HepG2 (cell line): ENCODE measurements at regions not wholly inside any gene's neighbourhood (a gene's known extent, or its start where the extent isn't known, plus 50 kb on each side); places are given as distances from the start of the nearest gene placed in this dataset.

Experiments used
- ATAC-seq: fragments of 200-7000 bp; cut with Tn5 transposase; 3 replicates; pipeline ENCODE4 v1.9.1; 2020; ENCODE audit warnings: mild to moderate bottlenecking, moderate library complexity
- BruUV-seq: library from RNA; stranded (reverse); fragments of 400-500 nt; replicated peaks from 2 replicates; lab custom pipeline; 2021; lab: Mats Ljungman, UMichigan
- CTCF ChIA-PET: fragments of 300-600 bp; formaldehyde crosslinking; extraction: SDS; loops from one replicate; lab custom pipeline; 2021; ENCODE audit warnings: low total read pairs, inconsistent platforms, low intra/inter-chr PET ratio; lab: Yijun Ruan, JAX
- POLR2A ChIA-PET: fragments of 350-600 bp; sonication (Branson Sonifier 250); formaldehyde crosslinking; loops from one replicate; lab custom pipeline; 2020; ENCODE audit warnings: antibody characterized with exemption, inconsistent platforms; lab: Yijun Ruan, JAX
- DNase-seq: peaks from one replicate; pipeline ENCODE4 v3.0.0-alpha.2; 2015; ENCODE audit warnings: low spot score
- FAIRE-seq: peaks from 3 replicates; lab custom pipeline; 2011; peaks lifted over from hg19 to GRCh38; lab: Jason Lieb, UNC
- H2AFZ ChIP-seq: one replicate; pipeline ENCODE4 v1.6.1; 2011; ENCODE audit warnings: low read length, inconsistent platforms
- H3K27ac ChIP-seq: fragments of 300-600 bp; 3 replicates; pipeline ENCODE4 v1.8.0; 2011; ENCODE audit warnings: mixed run types, mild to moderate bottlenecking, mixed read lengths, low read length, inconsistent platforms; ENCODE audit not compliant: insufficient read depth; ENCODE audit errors: extremely low read length
- H3K27me3 ChIP-seq, 2 experiments: fragments of 200-600 bp in 1 of 2; 2 replicates in 1 of 2; 3 replicates in 1 of 2; pipeline versions ENCODE4 v1.6.0 to v1.8.0; 2011; ENCODE audit warnings: low read length in 2 of 2, mild to moderate bottlenecking in 2 of 2, moderate library complexity in 2 of 2, inconsistent platforms in 1 of 2; ENCODE audit not compliant: insufficient read depth in 2 of 2, control insufficient read depth in 1 of 2
- H3K36me3 ChIP-seq, 2 experiments: fragments of 200-600 bp in 1 of 2; replicated peaks in 1 of 2; 2 replicates in 1 of 2; 3 replicates in 1 of 2; pipeline versions ENCODE4 v1.5.1 to v1.8.0; 2011; ENCODE audit warnings: low read length in 2 of 2, inconsistent platforms in 1 of 2; ENCODE audit not compliant: insufficient read depth in 2 of 2, control insufficient read depth in 1 of 2
- H3K4me1 ChIP-seq: 2 replicates; pipeline ENCODE4 v1.5.1; 2012; ENCODE audit warnings: low read length, inconsistent platforms; ENCODE audit not compliant: insufficient read depth
- H3K4me2 ChIP-seq: 2 replicates; pipeline ENCODE4 v1.6.0; 2011; ENCODE audit warnings: low read depth, low read length, inconsistent platforms
- H3K4me3 ChIP-seq, 3 experiments: fragments of 200-600 bp in 1 of 3; sonication (generic), shearing (Covaris generic) in 1 of 3; replicated peaks in 1 of 3; 2 replicates each; pipeline ENCODE4 v1.5.1; 2011 to 2016; ENCODE audit warnings: low read length in 3 of 3, inconsistent platforms in 2 of 3, low read depth in 2 of 3, mild to moderate bottlenecking in 2 of 3, control low read depth in 1 of 3, mixed read lengths in 1 of 3; ENCODE audit not compliant: insufficient read depth in 1 of 3
- H3K79me2 ChIP-seq: one replicate; pipeline ENCODE4 v1.6.1; 2011; ENCODE audit warnings: low read length, inconsistent platforms; ENCODE audit not compliant: insufficient read depth
- H3K9ac ChIP-seq: 2 replicates; pipeline ENCODE4 v1.6.0; 2011; ENCODE audit warnings: mild to moderate bottlenecking, low read depth, low read length, inconsistent platforms; ENCODE audit not compliant: insufficient read depth
- H3K9me3 ChIP-seq: 2 replicates; pipeline ENCODE4 v1.5.1; 2012; ENCODE audit warnings: mild to moderate bottlenecking, low read length
- H4K20me1 ChIP-seq: 2 replicates; pipeline ENCODE4 v1.6.0; 2011; ENCODE audit warnings: inconsistent platforms, mild to moderate bottlenecking, low read length, moderate library complexity; ENCODE audit not compliant: insufficient read depth
- NFE2 ChIP-seq: sonication (generic); formaldehyde crosslinking; IDR thresholded peaks from 2 replicates; pipeline ENCODE4 v1.4.0; 2020; ENCODE audit warnings: missing genetic modification reagents
- NR2C2 ChIP-seq: sonication (generic); formaldehyde crosslinking; IDR thresholded peaks from 2 replicates; pipeline ENCODE4 v1.4.0; 2020; ENCODE audit warnings: missing genetic modification reagents, mild to moderate bottlenecking, moderate library complexity, borderline replicate concordance
- REPIN1 ChIP-seq: sonication (generic); formaldehyde crosslinking; IDR thresholded peaks from 2 replicates; pipeline ENCODE4 v1.8.0; 2022; ENCODE audit warnings: missing genetic modification reagents, low read depth, mild to moderate bottlenecking, borderline replicate concordance
- SP5 ChIP-seq: IDR thresholded peaks from 2 replicates; pipeline ENCODE4 v1.6.1; 2016; ENCODE audit warnings: low read depth, borderline replicate concordance
- SRF ChIP-seq: IDR thresholded peaks from 2 replicates; pipeline ENCODE4 v1.6.1; 2011; ENCODE audit warnings: mild to moderate bottlenecking, low read depth, low read length, moderate library complexity
- TCF7L2 ChIP-seq: IDR thresholded peaks from 2 replicates; pipeline ENCODE4 v1.6.1; 2011; ENCODE audit warnings: mild to moderate bottlenecking, low read depth, low read length, moderate library complexity
- ZNF605 ChIP-seq: sonication (generic); formaldehyde crosslinking; IDR thresholded peaks from 2 replicates; pipeline ENCODE4 v1.8.0; 2022; ENCODE audit warnings: mild to moderate bottlenecking, missing genetic modification reagents
- ZSCAN12 ChIP-seq: sonication (generic); formaldehyde crosslinking; IDR thresholded peaks from 2 replicates; pipeline ENCODE4 v1.9.0; 2021; ENCODE audit warnings: mild to moderate bottlenecking, missing genetic modification reagents
- ZSCAN29 ChIP-seq: sonication (generic); formaldehyde crosslinking; conservative IDR thresholded peaks from 2 replicates; pipeline ENCODE4 v1.4.0; 2020; ENCODE audit warnings: mild to moderate bottlenecking, missing genetic modification reagents
- WGBS: methylation state at CpG from one replicate; pipeline ENCODE4 v1.1.6; 2017; ENCODE audit warnings: low lambda C conversion rate; 5-methylcytosine and 5-hydroxymethylcytosine counted together
- in situ Hi-C: cut with HindIII; loops from 2 replicates; pipeline ENCODE4 v1.10.0; 2017; ENCODE audit warnings: low pct_unique_long_range_greater_than_20kb; ENCODE audit not compliant: extremely low pct_ligation_motif_present
- intact Hi-C: fragments of 100-400 bp; cut with micrococcal nuclease; formaldehyde crosslinking; loops from one replicate; pipeline ENCODE4 v1.10.0; 2022; ENCODE audit not compliant: unreplicated experiment
- TF ChIP-seq, protein P1 (sequence below): sonication (generic); formaldehyde crosslinking; IDR thresholded peaks from 2 replicates; pipeline ENCODE4 v1.8.1; 2023; ENCODE audit warnings: mild to moderate bottlenecking, missing genetic modification reagents
- TF ChIP-seq, protein P2 (sequence below): sonication (generic); formaldehyde crosslinking; IDR thresholded peaks from 2 replicates; pipeline ENCODE4 v1.4.0; 2020; ENCODE audit warnings: mild to moderate bottlenecking, missing genetic modification reagents
- TF ChIP-seq, protein P3 (sequence below): sonication (generic); formaldehyde crosslinking; IDR thresholded peaks from 2 replicates; pipeline ENCODE4 v1.4.0; 2020; ENCODE audit warnings: missing genetic modification reagents
- TF ChIP-seq, protein P4 (sequence below): sonication (generic); formaldehyde crosslinking; IDR thresholded peaks from 2 replicates; pipeline ENCODE4 v1.5.0; 2020; ENCODE audit warnings: mild to moderate bottlenecking, missing genetic modification reagents
- TF ChIP-seq, protein P5 (sequence below): sonication (generic); formaldehyde crosslinking; IDR thresholded peaks from 2 replicates; pipeline ENCODE4 v1.4.0; 2020; ENCODE audit warnings: missing genetic modification reagents
- TF ChIP-seq, protein P6 (sequence below): sonication (generic); formaldehyde crosslinking; IDR thresholded peaks from 2 replicates; pipeline ENCODE4 v1.5.0; 2020; ENCODE audit warnings: mild to moderate bottlenecking, missing genetic modification reagents

DNA sequence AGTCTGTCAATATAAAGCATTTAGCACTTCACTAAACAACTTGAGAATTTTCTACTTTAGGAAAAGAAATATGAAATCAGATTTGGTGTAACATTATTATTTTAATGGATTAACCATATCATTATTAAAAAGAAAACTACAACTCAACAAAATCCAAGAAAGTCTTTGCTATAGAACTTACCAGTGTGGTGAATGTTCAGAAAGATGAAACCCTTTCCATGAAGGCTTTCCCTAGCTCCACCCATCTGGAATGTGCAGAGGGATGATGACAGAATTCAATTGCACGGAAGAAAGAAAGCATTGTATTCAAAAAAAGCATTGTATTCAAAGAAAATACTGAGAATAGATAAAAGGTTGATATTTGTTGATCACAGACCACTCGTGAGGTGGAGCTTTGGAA is 328.6 kb upstream of the NUDT12 start:
- H3K4me3 ChIP-seq: no peak overlapping the region
- H3K79me2 ChIP-seq: no peaks in the 10 kb centered on the region
- ChIA-PET CTCF (no interaction called here), POLR2A (no interaction called here)
- H3K9me3 ChIP-seq: no peaks in the 10 kb centered on the region
- WGBS: 3% methylated on average over 2 of the region's 2 CpGs
- H3K4me2 ChIP-seq: no peak overlapping the region
- H2AFZ ChIP-seq: no peak overlapping the region
- ATAC-seq (no peak), DNase-seq (no peak), FAIRE-seq (no peak)
- no peaks in the 10 kb centered on the region for H3K4me1 ChIP-seq
- no peak overlapping the region for H3K27ac ChIP-seq
- no peak overlapping the region for H3K9ac ChIP-seq
- H3K36me3 ChIP-seq: no peaks in the 10 kb centered on the region
- in situ Hi-C loops: no loop called here
- no peaks in the 10 kb centered on the region for H3K27me3 ChIP-seq
- intact Hi-C loops: no loop called here
- H4K20me1 ChIP-seq: no peaks in the 10 kb centered on the region
- BruUV-seq: no TSS peak
- TF ChIP-seq SRF (no peak), NFE2 (no peak), TCF7L2 (no peak), ZSCAN12 (CRISPR knock-in tag) (no peak), NR2C2 (CRISPR knock-in tag) (no peak), ZNF605 (no peak), SP5 (CRISPR knock-in tag) (no peak), REPIN1 (no peak), ZSCAN29 (CRISPR knock-in tag) (no peak)
- TF ChIP-seq, protein P1, sequence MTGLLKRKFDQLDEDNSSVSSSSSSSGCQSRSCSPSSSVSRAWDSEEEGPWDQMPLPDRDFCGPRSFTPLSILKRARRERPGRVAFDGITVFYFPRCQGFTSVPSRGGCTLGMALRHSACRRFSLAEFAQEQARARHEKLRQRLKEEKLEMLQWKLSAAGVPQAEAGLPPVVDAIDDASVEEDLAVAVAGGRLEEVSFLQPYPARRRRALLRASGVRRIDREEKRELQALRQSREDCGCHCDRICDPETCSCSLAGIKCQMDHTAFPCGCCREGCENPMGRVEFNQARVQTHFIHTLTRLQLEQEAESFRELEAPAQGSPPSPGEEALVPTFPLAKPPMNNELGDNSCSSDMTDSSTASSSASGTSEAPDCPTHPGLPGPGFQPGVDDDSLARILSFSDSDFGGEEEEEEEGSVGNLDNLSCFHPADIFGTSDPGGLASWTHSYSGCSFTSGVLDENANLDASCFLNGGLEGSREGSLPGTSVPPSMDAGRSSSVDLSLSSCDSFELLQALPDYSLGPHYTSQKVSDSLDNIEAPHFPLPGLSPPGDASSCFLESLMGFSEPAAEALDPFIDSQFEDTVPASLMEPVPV: no peak
- TF ChIP-seq, protein P2, sequence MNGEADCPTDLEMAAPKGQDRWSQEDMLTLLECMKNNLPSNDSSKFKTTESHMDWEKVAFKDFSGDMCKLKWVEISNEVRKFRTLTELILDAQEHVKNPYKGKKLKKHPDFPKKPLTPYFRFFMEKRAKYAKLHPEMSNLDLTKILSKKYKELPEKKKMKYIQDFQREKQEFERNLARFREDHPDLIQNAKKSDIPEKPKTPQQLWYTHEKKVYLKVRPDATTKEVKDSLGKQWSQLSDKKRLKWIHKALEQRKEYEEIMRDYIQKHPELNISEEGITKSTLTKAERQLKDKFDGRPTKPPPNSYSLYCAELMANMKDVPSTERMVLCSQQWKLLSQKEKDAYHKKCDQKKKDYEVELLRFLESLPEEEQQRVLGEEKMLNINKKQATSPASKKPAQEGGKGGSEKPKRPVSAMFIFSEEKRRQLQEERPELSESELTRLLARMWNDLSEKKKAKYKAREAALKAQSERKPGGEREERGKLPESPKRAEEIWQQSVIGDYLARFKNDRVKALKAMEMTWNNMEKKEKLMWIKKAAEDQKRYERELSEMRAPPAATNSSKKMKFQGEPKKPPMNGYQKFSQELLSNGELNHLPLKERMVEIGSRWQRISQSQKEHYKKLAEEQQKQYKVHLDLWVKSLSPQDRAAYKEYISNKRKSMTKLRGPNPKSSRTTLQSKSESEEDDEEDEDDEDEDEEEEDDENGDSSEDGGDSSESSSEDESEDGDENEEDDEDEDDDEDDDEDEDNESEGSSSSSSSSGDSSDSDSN (CRISPR knock-in tag): no peak
- TF ChIP-seq, protein P3, sequence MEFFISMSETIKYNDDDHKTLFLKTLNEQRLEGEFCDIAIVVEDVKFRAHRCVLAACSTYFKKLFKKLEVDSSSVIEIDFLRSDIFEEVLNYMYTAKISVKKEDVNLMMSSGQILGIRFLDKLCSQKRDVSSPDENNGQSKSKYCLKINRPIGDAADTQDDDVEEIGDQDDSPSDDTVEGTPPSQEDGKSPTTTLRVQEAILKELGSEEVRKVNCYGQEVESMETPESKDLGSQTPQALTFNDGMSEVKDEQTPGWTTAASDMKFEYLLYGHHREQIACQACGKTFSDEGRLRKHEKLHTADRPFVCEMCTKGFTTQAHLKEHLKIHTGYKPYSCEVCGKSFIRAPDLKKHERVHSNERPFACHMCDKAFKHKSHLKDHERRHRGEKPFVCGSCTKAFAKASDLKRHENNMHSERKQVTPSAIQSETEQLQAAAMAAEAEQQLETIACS: no peak
- TF ChIP-seq, protein P4, sequence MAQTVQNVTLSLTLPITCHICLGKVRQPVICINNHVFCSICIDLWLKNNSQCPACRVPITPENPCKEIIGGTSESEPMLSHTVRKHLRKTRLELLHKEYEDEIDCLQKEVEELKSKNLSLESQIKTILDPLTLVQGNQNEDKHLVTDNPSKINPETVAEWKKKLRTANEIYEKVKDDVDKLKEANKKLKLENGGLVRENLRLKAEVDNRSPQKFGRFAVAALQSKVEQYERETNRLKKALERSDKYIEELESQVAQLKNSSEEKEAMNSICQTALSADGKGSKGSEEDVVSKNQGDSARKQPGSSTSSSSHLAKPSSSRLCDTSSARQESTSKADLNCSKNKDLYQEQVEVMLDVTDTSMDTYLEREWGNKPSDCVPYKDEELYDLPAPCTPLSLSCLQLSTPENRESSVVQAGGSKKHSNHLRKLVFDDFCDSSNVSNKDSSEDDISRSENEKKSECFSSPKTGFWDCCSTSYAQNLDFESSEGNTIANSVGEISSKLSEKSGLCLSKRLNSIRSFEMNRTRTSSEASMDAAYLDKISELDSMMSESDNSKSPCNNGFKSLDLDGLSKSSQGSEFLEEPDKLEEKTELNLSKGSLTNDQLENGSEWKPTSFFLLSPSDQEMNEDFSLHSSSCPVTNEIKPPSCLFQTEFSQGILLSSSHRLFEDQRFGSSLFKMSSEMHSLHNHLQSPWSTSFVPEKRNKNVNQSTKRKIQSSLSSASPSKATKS (CRISPR knock-in tag): no peak
- TF ChIP-seq, protein P5, sequence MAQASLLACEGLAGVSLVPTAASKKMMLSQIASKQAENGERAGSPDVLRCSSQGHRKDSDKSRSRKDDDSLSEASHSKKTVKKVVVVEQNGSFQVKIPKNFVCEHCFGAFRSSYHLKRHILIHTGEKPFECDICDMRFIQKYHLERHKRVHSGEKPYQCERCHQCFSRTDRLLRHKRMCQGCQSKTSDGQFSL (CRISPR knock-in tag): no peak
- TF ChIP-seq, protein P6, sequence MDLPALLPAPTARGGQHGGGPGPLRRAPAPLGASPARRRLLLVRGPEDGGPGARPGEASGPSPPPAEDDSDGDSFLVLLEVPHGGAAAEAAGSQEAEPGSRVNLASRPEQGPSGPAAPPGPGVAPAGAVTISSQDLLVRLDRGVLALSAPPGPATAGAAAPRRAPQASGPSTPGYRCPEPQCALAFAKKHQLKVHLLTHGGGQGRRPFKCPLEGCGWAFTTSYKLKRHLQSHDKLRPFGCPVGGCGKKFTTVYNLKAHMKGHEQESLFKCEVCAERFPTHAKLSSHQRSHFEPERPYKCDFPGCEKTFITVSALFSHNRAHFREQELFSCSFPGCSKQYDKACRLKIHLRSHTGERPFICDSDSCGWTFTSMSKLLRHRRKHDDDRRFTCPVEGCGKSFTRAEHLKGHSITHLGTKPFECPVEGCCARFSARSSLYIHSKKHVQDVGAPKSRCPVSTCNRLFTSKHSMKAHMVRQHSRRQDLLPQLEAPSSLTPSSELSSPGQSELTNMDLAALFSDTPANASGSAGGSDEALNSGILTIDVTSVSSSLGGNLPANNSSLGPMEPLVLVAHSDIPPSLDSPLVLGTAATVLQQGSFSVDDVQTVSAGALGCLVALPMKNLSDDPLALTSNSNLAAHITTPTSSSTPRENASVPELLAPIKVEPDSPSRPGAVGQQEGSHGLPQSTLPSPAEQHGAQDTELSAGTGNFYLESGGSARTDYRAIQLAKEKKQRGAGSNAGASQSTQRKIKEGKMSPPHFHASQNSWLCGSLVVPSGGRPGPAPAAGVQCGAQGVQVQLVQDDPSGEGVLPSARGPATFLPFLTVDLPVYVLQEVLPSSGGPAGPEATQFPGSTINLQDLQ: no peak
